Superior temporal gyrus (tissue), 1 donor: ENCODE measurements at regions not wholly inside any gene's neighbourhood (a gene's known extent, or its start where the extent isn't known, plus 50 kb on each side); places are given as distances from the start of the nearest gene placed in this dataset.
A peak's percentile ranks its signal among the peaks of the same experiment; 100 is the strongest.
"Not testable (repeated sequence)": the region's sequence is repeated elsewhere in the genome, so short reads cannot be mapped to it uniquely, and the experiment has no call there.

Source experiments
- DNase-seq: peaks from one replicate; pipeline ENCODE4 v3.0.0-alpha.2; 2016; ENCODE audit errors: extremely low spot score

- DNase-seq = no peak
Observed at GRCh38 chr12:19908830-19909229, 459.5 kb upstream of the PDE3A start.

GRCh38 chr12:19909418-19909817 lies 458.9 kb upstream of the PDE3A start:
- DNase-seq = no peak

- DNase-seq = no peak
Observed at GRCh38 chr12:19910681-19911080, 457.7 kb upstream of the PDE3A start.

- DNase-seq = no peak
Observed at GRCh38 chr12:19912991-19913390, 455.3 kb upstream of the PDE3A start.

GRCh38 chr12:19915392-19916195 lies 452.7 kb upstream of the PDE3A start:
- DNase-seq = peak; percentile 63

- DNase-seq = no peak
Observed at GRCh38 chr12:19916196-19916753, 452.1 kb upstream of the PDE3A start.

- DNase-seq = no peak
Observed at GRCh38 chr12:19916974-19917373, 451.4 kb upstream of the PDE3A start.

GRCh38 chr12:19921716-19922115 lies 446.6 kb upstream of the PDE3A start:
- not testable (repeated sequence) for DNase-seq

- no peak for DNase-seq
Observed at GRCh38 chr12:19922717-19923116, 445.6 kb upstream of the PDE3A start.

- no peak for DNase-seq
Observed at GRCh38 chr12:19924360-19924759, 444.0 kb upstream of the PDE3A start.

- DNase-seq = no peak
Observed at GRCh38 chr12:19925841-19926240, 442.5 kb upstream of the PDE3A start.

GRCh38 chr12:19926266-19926665 lies 442.1 kb upstream of the PDE3A start:
- DNase-seq = no peak

- no peak for DNase-seq
Observed at GRCh38 chr12:19927661-19928060, 440.7 kb upstream of the PDE3A start.

GRCh38 chr12:19932413-19932812 lies 435.9 kb upstream of the PDE3A start:
- no peak for DNase-seq

- no peak for DNase-seq
Observed at GRCh38 chr12:19933924-19934323, 434.4 kb upstream of the PDE3A start.

- no peak for DNase-seq
Observed at GRCh38 chr12:19937161-19937560, 431.2 kb upstream of the PDE3A start.

- DNase-seq = no peak
Observed at GRCh38 chr12:19938031-19938430, 430.3 kb upstream of the PDE3A start.

GRCh38 chr12:19938491-19938890 lies 429.8 kb upstream of the PDE3A start:
- no peak for DNase-seq

- no peak for DNase-seq
Observed at GRCh38 chr12:19940267-19940666, 428.1 kb upstream of the PDE3A start.

- no peak for DNase-seq
Observed at GRCh38 chr12:19941096-19941495, 427.2 kb upstream of the PDE3A start.

- no peak for DNase-seq
Observed at GRCh38 chr12:19945559-19946435, 422.5 kb upstream of the PDE3A start.

GRCh38 chr12:19946550-19946949 lies 421.8 kb upstream of the PDE3A start:
- no peak for DNase-seq

GRCh38 chr12:19947344-19947743 lies 421.0 kb upstream of the PDE3A start:
- no peak for DNase-seq
